NCI-H748 treated with DMSO at 0.1 percent for 48 hours (cell line): ENCODE measurements at regions not wholly inside any gene's neighbourhood (a gene's known extent, or its start where the extent isn't known, plus 50 kb on each side); places are given as distances from the start of the nearest gene placed in this dataset.

Source experiments
- DNase-seq: peaks from one replicate; lab custom pipeline; 2025; lab: John Stamatoyannopoulos, UW

DNA sequence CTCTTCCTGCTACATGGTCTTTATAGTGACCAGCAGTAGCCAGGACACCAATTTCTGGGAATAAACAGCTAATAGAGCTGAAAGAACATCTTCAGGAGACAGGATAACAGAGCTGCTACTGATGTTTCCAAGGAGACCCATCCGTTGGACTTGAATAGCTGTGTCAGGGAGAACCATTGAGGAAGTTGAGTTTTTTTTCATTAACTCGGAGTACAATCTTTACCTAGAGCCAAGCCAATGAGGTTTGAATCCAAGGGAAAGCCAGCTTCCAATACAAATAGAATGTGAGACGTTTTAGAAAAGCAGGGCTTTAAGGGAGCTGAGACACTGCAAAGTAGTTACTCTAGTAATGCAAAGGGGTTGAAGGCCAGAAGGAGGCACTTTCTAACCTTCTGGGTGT lies 136.1 kb upstream of the FRMD6 start:
- no peak for DNase-seq

DNA sequence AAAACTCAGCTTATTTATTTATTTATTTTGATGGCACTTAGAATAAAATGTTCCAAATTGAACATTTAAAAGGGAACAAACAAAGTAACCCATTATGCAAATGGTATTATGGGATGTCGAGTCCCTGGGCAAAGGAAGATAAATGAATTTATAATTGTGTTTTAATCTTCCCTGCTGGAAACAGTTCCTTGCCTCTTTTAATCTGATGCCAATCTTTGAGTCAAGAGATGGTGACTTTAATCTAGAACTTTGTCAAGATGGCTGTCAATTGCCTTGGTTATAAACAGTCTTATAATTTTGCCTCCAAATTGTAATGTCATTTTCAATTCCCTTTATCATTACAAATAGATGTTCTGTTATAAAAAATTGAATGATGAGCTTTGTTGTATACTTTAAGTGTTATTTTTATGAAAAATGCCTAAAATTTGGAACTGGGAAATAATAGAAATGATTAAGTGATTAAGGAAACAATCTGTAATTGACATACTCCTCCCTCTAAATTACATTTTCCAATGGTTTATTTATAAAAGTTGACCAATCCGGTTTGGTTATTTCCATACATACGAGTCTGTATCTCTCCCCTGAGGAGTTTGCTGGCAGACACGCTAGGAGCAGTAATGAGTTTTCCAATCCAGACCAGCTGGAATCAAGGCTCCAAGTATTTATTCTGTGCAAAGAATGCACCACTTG lies 134.9 kb upstream of the FRMD6 start:
- peak; percentile 6 for DNase-seq

DNA sequence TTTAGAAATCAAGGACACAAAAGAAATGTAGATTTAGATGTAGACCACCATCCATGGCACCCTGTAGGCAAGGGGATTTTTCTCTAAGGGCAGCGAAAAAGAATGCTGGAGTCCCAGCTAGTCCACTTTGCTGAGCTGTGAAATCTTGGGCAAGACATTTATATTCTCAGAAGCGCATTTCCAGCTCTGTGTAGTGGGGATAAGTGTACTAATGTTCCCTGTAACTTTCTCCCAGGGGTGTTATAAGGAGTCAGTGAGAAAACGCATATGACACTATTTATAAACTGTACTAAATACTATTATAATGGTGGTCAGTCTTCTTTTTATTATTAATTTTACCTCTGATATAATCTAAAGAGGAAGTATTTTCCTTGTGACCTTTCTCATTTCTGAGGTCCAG lies 133.4 kb upstream of the FRMD6 start:
- DNase-seq: no peak

DNA sequence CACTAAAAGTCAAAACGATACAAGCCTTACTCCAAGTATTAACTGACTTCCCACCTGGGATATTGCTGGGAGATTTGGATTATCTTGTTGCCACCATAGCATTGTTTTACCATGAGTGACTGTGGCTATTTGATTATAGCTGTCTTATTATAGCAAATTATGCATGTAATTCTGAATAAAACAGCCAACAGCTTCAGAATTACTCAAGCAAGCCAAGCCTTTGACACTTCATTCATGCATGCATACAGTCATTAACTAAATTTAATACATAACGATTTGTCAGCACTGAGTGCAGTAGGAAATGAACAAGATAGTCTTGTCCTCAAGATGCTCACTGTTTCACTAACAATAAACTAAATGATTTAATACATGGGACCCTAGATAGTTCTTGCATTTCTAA lies 133.0 kb upstream of the FRMD6 start:
- DNase-seq: no peak

DNA sequence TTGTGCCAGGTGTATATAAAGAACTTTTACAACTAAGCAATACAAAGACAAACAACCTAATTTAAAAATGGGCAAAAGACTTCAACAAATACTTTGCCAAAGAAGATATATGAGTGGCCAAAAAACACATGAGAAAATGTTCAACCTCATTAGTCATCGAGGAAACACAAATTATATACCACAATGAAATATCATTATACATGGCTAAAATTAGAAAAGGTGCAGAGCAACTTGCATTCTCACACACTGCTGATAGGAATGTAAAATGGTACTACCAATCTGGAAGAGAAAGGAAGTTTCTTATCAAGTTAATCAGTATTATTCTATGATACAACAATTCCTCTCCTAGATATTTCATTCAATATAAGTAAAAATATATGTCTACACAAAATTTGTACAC lies 131.6 kb upstream of the FRMD6 start:
- no peak for DNase-seq

DNA sequence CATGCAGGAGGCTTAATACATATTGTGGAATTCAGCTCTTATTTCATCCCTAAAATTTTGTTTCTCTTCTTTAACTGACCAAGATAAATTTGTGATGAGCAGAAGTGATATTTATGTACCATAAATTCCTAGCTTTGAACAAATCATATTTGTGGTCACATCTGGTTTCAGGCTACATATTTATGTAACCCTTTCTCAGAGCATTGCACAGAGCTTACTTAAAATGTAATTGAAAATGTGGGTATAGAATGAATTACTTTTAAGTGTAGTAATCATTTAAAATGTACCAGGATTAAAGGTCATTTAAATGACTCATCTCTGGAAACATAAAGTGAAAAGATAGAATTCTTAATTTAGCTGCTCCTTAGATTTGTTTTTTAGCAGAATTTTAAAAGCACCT lies 129.9 kb upstream of the FRMD6 start:
- no peak for DNase-seq

DNA sequence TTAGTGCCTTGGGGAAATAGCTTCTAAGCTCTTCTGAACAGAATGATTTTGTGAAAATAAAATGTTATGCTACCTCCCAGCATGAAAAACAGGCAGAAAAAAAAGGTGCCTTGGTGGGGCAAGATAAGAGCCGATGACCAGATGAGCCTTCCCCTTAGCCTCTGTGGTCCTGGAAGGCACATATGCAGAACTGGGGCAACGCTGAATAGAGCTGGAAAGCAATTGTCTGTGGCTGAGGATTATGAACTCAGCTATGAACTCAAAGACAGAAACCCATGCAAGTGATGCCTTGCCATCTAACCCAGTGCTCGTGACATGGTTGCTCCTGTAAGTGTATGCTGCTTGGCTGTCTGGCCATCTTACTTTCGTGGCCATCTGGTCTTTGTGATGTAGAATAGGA lies 128.5 kb upstream of the FRMD6 start:
- DNase-seq: no peak

DNA sequence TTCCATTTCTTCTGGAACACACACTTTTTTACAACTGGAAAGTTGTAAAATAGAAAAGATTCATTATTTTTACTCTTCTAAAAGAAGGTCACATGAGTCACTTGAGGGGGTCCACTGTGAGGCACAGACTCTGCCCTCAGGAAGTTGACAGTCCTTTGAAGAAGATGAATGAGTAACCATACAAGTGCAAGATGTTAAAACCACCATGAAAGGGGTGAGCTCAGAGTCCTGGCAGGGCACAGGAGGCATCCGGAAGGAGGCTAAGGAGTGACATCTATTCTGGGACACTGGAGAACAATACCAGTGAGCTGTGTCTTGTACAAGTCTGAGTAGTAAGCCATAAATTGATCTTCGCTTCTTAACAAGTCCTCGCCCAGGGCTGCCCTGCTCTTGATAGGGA lies 126.0 kb upstream of the FRMD6 start:
- DNase-seq: no peak

DNA sequence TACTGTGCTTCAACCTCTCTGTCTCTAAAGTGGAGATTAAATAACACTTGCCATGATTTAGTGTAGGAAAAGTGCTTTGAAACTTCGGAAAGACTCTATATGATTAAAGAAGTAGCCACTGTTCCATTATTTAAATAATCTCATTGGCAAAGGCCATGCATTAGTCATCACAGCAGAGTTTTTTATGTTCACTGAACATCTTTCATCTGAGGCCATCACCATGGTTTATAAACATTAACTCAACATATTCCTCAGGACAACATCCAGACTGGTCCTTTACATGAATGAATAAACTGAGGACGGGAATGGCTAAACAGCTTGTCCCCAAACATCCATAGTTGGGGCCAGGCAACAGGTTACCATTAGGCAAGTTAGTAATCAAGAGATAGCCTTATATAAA lies 124.6 kb upstream of the FRMD6 start:
- DNase-seq: no peak

DNA sequence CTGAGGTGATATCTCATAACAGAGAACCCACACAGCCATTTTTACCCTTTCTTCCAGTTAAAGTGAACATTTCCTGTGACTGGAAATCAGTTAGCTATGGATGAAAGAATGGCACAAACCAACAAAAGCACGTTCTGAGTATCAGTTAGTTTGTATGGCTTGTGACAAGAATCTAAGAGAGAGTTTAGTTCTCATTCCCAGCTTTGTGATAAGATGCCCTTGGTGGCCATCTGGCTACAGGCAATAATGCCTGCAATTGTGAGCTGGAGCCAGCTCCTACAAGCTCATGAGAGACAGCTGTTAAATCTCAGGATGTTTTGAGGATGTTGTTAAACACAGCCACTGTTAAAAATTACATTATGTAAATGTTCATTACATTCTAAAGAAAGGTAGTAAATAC lies 122.0 kb upstream of the FRMD6 start:
- no peak for DNase-seq

DNA sequence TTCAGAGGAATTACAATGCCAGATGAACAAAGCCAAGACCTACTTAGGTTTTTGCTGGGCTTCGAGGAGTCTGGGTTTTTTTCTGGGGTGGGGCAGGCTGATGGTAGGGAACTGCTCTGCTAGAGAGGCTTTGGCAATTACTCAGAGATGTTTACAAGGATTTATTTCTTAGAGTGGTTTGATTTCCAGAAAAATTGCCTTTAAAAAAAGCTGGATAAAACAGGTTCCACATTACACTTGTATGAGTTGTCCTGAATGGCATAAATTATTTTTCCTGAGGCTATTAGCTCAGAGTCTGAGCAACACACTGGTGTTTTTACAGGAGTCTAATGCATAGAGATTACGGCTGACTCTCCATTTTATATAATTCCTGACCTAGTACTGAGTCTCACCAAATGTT lies 118.5 kb upstream of the FRMD6 start:
- DNase-seq: no peak

DNA sequence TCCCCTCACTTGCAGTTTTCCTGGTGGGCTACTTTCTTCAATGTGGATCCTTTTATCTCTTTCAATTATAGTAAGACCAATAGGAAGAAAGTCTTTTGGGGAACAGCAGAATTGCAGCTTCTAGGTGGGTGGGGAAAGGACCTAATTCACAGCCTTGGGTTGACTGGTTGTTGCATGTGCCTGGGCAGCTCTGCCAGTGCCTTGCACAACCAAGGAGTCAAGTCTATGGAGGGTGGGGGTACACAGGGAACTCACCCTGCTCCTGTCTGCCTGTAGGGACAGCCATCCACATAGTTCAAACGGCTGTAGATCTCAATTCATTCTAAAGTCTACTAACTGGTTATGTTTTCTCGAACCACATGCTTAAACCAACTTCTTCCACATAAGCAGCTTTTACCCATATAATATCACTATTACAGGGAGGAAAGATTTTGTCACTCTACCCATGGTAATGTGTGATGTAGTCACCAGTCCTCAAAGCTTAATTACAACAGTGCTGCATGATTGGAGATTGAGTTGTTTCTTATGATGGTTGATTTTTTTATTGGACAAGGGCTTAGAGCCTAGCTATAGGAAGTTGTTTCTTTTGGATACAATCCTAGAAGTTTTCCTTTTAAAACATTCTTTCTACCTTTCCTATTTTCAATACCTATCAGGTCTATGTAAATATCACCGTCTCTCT lies 117.7 kb upstream of the FRMD6 start:
- no peak for DNase-seq

DNA sequence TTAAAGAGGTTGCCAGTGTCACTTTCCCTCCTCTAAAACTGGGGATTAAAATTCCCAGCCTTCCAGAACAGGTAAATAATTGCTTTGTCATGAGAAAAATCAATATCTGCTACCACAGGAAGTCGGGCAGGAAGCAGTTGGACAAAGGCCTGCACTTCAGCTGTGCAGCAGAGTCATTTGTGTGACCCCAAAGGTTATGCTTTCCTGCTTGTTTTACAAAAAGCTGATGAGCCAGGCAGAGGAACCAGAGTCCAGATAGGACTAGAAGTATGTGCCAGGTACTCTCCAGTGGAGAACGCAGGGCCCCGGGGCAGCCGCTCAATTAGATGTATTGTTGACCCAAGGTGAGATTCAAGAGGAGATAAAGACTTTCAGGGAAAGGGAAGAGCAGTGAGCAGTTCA lies 117.1 kb upstream of the FRMD6 start:
- peak; percentile 38 for DNase-seq

DNA sequence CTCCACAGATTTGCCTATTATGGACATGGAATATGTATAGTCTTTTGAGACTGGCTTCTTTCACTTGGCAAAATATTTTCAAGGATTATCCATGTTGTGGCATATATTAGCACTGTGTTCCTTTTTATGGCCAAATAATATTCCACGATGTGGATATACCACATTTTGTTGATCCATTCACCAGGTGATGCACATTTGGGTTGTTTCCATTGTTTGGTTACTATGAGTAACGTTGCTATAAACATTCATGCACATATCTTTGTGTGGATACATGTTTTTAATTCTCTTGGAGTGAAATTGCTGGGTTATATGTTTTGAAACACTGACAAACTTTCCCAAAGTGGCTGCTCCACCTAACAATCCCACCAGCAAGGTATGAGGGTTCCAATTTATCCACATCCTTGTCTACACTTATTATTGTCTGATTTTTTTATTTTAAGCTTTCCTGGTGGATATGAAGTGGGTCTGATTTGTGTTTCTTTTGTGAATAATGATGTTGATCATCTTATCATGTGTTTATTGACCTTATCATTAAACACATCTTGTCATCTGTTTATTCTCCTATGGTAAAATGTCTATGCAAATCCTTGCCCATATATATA lies 116.2 kb upstream of the FRMD6 start:
- no peak for DNase-seq

DNA sequence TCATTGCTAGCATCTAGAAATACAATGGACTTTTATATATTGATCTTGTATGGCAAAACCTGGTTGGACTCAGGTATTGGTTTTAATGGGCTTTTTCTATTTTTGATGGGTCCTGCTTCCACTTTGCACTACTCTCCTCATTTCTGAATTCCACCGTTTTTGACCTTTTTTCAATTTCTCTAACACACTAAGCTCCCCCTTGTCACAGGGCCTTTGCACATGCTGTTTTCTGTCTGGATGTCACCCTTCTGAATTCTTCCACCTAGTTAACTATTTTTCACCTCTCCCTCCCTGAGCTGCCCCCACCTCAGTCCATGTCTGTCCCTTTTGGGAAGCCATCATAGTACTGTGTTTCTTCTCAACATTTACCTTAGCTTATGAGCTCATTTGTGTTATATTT lies 112.7 kb upstream of the FRMD6 start:
- no peak for DNase-seq

DNA sequence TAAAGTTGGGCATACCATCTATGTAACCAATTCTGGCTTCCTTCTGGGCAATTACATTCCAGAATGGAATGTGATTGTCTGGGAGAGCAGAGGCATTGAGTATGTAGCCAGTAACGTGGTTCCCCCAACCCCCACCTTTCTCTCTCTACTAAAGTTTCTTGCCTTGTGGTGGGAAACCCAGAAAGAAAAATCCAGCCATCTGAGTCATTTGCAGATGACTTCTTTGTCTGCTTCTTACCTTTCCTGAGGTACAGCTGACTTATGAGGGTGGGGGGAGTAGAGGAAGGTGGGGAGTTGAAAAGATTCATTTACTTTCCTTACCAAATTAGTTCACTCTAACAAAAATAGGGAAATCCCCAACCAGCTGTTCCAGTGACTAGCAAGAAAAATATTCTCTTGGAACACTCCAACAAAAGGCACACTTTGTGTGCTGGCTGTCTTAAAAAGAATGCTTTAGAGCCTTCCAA lies 112.1 kb upstream of the FRMD6 start:
- DNase-seq: no peak

DNA sequence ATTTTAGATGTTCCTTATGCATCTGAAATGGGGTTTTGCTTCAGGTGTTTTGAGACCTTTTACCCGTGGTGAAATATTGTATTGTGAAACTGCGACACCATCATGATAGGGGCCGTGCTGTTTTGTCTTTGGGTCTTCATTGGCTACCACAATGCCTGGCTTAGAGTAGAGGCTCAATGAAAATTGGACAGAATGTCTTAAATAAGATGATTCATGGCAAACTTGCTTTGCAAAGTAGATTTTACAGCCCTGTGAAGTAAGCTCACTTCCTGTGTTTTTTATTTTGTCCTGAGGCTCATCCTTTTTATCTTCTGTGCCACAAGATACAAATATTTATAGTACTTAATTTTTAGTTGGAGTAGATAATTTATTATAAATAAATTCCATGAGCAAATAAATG lies 111.3 kb upstream of the FRMD6 start:
- DNase-seq: no peak

DNA sequence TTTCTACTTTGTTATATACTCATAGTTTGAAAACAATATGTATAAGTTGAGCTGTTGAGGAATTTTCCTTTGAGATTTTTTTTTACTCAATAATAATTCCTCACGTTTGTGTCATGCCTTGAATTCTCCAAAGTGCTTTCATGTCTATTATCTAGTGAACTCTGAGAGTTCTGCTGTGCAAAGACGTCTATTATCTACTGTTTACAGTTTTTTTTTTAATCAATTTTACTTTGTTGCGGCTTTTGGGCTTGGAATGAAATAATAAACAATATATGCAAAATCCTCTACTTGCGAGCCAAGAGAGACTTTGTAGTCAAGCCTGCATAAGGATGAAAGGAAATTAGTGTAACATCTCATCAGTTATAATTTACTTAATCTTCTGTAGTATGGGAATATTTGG lies 107.2 kb upstream of the FRMD6 start:
- no peak for DNase-seq

DNA sequence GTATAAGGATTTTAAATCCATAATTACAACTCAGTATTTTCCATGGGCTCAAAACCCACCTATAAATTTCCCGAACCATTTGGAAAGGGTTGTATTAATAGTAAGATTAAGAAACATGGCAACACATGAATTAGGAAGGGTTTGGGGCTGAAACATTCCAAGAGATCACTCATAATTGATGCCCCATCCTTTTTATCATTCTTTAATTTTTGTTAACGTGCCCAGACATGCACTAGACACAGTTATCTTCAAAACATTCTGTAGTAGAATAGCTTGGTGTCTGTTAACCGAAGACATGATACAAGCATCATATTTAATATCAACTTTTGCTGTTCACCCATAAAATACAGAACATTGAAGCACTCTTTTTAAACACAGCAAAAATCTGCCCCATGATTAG lies 106.8 kb upstream of the FRMD6 start:
- DNase-seq: no peak

DNA sequence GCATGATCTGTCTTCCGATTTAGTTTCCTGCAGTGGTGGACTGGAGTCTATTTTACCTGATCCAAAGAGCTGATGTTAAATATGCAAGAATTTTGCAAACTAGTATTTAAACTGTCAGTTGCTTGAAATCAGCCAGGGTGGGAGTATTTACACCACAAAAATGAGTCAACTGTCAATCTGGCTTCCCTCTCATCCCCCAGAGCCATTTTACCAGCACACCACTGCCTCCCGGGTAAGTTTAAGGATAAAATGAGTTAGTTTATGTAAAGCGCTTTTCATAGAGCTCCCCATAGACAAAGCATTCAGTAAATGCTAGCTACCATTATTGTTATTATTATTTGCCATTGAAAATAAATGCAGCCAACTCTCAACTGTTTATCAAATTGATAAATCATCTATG lies 106.3 kb upstream of the FRMD6 start:
- DNase-seq: no peak

DNA sequence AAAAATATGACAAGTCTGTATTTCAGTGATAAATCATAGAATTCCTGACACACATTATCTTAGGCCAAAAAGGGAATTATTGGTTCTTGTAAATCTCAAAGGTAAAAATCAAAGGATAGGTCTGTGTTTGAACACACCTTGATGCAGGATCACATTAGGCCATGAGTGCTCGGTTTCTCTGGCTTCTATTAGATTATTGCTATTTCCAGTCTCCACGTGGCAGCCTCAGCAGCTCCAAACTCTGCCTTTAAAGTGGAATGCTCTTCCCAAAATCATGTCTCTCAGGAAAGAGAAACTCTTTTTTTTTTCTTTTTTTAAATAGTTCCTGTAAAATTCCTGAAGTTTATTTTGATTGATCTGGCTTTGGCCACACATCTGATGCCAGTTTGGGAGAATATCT lies 105.6 kb upstream of the FRMD6 start:
- no peak for DNase-seq

DNA sequence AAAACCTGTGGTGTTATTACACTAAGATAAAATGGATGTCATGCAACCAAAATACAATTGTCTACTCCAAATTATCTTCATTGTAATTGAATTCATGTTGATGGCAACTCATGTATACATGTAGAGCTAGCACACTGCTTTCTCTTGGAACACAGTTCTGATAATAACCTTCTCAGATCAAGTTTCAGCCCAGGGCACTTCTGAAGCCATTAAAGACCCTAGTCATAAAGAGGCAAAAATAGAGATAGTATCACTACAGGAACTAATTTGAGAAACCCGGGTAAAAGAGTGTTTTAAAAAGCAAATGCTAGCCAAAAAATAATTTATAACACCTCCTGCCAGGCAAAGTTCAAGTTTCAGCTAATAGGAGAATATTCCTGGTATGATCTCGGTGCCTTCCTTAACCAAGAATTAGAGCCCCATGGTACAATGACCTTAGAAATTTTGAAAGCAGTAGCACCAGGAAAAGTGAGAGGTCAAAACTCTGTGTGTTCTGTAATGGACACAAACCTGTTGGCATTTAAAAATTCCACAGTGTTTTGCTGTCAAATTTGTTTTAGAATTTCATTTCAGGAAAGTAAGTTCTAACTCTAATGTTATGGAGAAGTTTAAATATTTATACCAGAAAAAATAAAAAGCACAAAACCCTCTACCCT lies 105.0 kb upstream of the FRMD6 start:
- no peak for DNase-seq

DNA sequence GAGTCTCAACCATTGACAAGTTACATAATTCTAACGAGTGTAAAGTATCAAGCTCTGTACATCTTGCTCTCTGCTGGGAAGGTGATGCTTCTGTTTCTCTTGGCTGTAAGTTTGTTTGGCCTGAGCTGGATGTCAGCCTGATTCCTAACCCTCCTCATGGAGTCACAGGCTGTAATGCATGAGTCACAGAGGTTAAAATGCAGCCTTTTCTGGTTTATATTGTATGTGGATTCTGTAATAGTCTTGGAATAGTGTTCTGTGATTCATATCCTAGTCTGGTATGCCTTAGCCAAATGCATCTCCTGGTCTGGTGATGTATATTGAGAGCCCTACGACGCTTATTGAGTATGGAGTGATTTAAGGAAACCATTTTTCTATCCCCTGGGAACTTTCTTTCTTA lies 104.5 kb upstream of the FRMD6 start:
- DNase-seq: no peak
